NCI-H2196 treated with DMSO at 0.1 percent for 48 hours (cell line): ENCODE measurements at regions not wholly inside any gene's neighbourhood (a gene's known extent, or its start where the extent isn't known, plus 50 kb on each side); places are given as distances from the start of the nearest gene placed in this dataset.

ENCODE experiments used
- DNase-seq: peaks from one replicate; lab custom pipeline; 2025; ENCODE audit not compliant: unreplicated experiment; lab: John Stamatoyannopoulos, UW

DNA sequence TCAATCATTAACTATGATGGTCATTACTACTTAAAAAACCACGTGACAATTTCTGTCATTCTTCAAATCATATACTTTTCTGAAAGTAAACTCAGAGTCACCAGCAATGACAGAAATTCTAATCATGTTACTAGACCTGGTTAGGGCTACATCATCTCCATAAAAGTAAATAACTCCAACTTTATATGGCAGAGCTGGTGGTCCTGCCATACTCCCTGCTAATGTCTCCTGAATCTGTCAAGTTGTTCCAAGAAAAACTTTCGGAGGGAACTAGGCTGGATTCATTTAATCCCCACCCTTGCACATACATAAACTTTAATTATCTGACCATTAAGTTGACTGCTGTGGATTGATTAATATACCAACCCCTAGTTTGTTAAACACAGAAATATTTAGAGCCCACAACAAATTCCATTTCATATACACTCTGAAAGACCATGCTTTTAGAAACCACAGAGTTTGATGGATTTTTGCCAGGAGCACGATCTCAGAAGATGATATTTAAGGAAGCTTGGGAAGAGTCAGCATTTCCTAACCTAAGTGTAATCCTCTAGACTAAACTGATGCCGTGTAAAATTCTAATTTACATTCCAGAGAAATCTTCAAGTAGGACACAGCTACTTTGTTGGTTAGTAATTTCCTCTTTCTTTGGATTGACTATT, 577.0 kb downstream of the FAT4 start:
- DNase-seq, result no peak

- no peak for DNase-seq
Measured at GRCh38 chr4:125904802-125905201, 590.0 kb downstream of the FAT4 start.

- no peak for DNase-seq
Measured at GRCh38 chr4:125911058-125911457, 596.3 kb downstream of the FAT4 start.

DNA sequence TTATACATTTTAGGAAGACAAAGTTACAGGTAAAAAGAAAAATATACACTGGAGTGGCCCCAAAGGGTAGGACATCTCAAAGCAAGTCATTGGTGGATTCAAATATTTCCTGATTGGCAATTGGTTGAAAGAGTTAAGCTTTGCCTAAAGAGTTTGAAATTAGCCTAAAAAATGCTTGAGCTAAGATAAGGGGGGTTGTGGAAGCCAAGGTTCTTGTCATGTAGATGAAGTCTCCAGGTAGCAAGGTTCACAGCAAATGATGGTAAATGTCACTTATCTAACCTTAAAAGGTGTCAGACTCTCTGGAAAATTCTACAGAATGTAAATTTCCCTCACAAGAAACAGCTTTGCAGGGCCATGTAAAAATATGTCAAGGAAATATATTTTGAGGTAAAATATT, 596.7 kb downstream of the FAT4 start:
- no peak for DNase-seq

DNA sequence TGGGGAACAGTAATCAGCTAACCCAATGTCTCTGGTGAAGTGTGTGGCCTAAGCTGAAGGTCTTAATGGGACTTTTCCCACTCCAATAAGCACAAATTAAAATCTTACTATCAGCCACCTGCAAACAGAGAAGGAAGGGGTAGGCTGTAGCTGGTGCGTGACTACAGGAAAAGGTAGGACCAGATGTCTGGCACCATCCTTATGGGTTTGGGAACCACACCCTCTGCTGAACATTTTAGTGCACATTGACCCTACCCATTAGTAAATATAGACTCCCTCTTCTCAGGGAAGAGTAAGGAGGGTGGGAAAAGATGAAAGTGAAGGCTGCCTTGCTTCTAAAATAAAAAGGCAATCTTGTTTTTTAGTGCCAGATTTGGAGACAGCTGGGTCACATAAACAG, 602.8 kb downstream of the FAT4 start:
- no peak for DNase-seq

GRCh38 chr4:125928652-125929051, 613.9 kb downstream of the FAT4 start:
- DNase-seq, result no peak

DNA sequence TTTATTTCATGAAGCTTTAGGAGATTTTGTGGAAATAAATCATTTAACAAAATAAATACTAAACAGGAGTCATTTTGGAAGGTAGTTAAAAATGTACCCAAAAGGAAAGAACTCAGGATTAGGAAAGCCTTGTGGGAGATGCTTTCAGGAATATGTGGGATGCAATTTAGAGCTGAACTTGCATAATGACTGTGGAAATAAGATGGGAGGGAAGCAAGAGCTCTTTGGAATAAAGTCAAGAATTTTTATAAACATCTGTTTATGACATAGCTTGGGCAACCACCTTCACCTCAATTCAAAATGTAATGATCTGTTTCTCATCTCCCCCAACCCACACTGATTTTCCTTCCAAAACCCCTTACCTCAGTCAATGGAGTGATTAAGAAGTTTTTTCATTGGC, 623.8 kb downstream of the FAT4 start:
- no peak for DNase-seq

GRCh38 chr4:125940426-125940825, 625.7 kb downstream of the FAT4 start:
- DNase-seq, result no peak

DNA sequence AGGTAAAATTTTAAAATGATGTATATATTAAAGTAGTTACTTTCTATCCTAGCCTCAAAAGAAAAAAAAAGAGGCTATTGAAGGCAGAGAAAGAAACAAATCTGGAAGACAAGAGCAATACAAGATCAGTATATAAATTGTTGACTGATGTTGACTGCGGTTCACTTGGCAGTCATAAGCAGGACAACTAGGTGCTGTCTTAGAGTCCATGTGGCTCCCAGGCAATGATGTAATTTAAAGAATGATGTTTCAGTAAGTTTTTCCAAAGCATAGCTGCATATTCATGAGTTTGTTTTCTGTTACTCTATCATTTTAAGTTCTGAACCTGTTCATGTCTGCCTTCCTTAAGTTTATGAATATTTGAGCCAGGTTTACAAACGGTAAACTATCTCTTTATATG, 630.2 kb downstream of the FAT4 start:
- no peak for DNase-seq

DNA sequence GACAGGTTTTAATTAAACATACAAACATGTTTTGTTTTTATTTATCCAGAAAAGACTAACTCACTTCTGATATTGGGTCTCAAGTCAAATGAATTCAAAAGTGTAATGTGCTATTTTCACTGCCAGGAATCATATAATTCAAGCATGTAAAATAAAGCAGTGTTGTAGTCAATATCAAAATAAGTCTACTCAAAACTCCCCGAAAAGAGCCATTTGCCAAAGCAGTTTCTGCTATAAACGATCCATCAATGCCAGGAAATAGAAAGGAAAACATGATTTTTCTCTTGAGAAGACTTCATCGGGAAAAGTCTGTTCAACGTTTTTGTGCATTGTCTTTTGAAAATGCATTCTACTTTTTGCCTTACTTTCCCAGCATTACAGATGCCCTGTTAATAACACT, 633.3 kb downstream of the FAT4 start:
- DNase-seq, result no peak

GRCh38 chr4:125951261-125951887, 636.6 kb downstream of the FAT4 start:
- DNase-seq, result no peak

GRCh38 chr4:125952631-125953030, 637.9 kb downstream of the FAT4 start:
- no peak for DNase-seq

DNA sequence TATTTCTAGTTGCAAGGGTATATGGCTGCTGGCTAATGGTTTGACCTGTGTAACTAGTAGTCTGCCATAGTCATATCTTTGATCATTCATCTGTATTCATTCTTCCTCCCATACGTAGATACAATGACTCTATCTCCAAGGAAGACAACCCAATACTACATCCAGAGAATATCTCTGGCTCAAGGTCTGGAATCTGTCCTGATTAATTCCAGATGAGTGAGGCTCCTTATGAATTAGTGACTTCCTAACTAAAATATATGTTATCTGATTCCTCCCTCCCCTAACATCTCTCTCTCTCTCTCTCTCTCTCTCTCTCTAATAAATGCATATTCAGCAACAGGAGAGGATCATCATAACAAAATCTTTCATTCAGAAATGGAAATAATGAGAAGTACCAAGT, 641.5 kb downstream of the FAT4 start:
- no peak for DNase-seq

GRCh38 chr4:125958519-125958918, 643.8 kb downstream of the FAT4 start:
- no peak for DNase-seq

- no peak for DNase-seq
Measured at GRCh38 chr4:125961626-125962025, 646.9 kb downstream of the FAT4 start.

GRCh38 chr4:125975861-125976397, 661.2 kb downstream of the FAT4 start:
- no peak for DNase-seq

DNA sequence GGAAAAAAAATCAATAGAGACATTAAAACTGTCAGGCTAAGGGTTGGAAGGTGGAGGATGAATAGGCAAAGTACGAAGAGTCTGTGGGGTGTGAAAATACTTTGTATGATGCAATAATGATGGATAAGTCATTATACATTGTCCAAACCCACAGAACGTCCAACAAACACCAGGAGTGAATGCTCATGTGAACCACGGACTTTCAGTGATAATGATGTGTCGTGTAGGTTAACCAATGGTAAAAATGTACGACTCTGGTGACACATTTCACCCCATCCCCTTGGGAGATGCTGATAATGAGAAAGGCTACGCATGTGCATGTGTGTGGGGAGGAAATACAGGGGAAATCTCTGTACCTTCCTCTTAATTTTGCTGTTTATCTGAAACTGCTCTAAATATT, 665.2 kb downstream of the FAT4 start:
- no peak for DNase-seq

DNA sequence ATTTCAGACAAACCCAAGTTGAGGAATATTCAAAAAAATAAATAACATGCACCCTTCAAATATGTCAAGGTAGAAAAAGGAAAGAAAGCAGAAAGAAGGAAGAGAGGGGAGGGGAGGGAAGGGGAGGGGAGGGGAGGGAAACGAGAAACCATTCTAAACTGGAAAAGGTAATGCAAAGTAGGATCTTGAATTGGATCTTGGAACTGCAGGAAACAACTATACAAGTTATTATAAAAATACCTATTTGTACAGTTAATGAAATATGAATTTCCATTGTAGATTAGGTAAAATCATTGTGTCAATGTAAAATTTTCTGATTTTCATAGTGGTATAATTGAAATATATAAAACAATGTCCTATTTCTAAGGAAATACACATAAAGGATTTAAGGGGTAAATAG, 668.4 kb downstream of the FAT4 start:
- no peak for DNase-seq

- no peak for DNase-seq
Measured at GRCh38 chr4:125985856-125986255, 671.1 kb downstream of the FAT4 start.

GRCh38 chr4:125986307-125986706, 671.6 kb downstream of the FAT4 start:
- no peak for DNase-seq

GRCh38 chr4:125988464-125988863, 673.7 kb downstream of the FAT4 start:
- no peak for DNase-seq

DNA sequence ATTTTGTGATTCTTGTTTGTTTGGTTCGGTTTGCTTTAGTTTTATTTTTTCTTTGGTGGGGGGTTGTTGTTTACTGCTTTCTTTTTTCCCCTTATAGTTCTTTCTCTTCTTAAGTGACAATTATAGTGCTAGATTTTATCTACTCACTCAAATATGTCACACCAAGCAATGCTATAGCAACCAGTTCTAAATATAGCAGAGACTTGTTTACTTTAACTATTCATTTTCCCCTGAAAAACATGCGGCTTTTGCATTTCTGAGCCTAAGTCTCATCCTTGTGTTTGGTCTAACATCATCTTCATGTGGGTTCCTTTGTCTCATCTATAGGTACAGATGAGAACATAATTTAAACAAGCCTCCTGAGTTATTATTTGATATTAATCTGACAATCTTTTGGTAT, 676.6 kb downstream of the FAT4 start:
- DNase-seq, result no peak

DNA sequence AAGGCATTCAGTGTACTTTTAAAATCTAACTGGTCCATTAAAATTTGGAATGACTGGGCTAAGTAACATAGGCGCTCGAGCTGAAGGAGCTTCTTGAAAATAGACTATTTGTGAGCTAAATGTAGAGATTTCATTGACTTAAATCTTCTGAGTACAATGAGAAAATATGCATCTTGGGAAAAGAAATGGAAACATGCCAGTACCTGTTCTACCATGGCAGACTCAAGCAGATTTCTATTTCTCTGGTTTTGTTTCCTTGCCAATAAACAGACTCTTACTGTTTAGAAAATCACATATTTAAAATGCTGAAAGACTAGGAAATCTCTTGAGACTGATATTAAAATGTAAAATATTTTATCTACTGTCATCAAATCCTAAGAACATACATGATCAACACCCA, 678.1 kb downstream of the FAT4 start:
- DNase-seq, result no peak
